Mesenchymal stem cell (in vitro differentiated cells and primary cell): ENCODE measurements at regions not wholly inside any gene's neighbourhood (a gene's known extent, or its start where the extent isn't known, plus 50 kb on each side); places are given as distances from the start of the nearest gene placed in this dataset.
"Not testable (repeated sequence)": the region's sequence is repeated elsewhere in the genome, so short reads cannot be mapped to it uniquely, and the experiment has no call there.

Experiments used
- DNase-seq: peaks from one replicate; pipeline ENCODE4 v3.0.0-alpha.2; 2013
- H2AFZ ChIP-seq: one replicate; pipeline ENCODE4 v1.6.1; 2013; ENCODE audit warnings: low read depth, mild to moderate bottlenecking, control low read depth, inconsistent platforms, low read length, moderate library complexity
- H2AK5ac ChIP-seq: 2 replicates; pipeline ENCODE4 v1.6.1; 2013; ENCODE audit warnings: low read length, moderate library complexity, mild to moderate bottlenecking, inconsistent platforms; ENCODE audit not compliant: severe bottlenecking
- H2BK120ac ChIP-seq: one replicate; pipeline ENCODE4 v1.6.1; 2013; ENCODE audit warnings: low read depth, mild to moderate bottlenecking, inconsistent platforms, low read length, moderate library complexity
- H2BK12ac ChIP-seq, 2 experiments: one replicate each; pipeline ENCODE4 v1.6.1; 2013; ENCODE audit warnings: inconsistent platforms in 2 of 2, low read length in 2 of 2, mild to moderate bottlenecking in 2 of 2, moderate library complexity in 2 of 2, control low read depth in 1 of 2
- H2BK15ac ChIP-seq: one replicate; pipeline ENCODE4 v1.6.1; 2013; ENCODE audit warnings: mild to moderate bottlenecking, low read depth, inconsistent platforms; ENCODE audit not compliant: poor library complexity, severe bottlenecking
- H2BK5ac ChIP-seq: 2 replicates; pipeline ENCODE4 v1.6.1; 2013; ENCODE audit warnings: low read depth, mild to moderate bottlenecking, low read length, control low read depth, inconsistent platforms; ENCODE audit not compliant: poor library complexity, severe bottlenecking
- H3K14ac ChIP-seq, 2 experiments: one replicate each; pipeline ENCODE4 v1.6.1; 2013; ENCODE audit warnings: inconsistent platforms in 2 of 2, low read length in 2 of 2, control low read depth in 1 of 2, mild to moderate bottlenecking in 1 of 2, moderate library complexity in 1 of 2
- H3K18ac ChIP-seq, 2 experiments: one replicate each; pipeline ENCODE4 v1.6.1; 2013; ENCODE audit warnings: inconsistent platforms in 2 of 2, low read length in 2 of 2, control low read depth in 1 of 2, low read depth in 1 of 2, mild to moderate bottlenecking in 1 of 2
- H3K23ac ChIP-seq, 2 experiments: one replicate each; pipeline ENCODE4 v1.6.1; 2013; ENCODE audit warnings: inconsistent platforms in 2 of 2, low read length in 2 of 2, mild to moderate bottlenecking in 2 of 2, moderate library complexity in 2 of 2, control low read depth in 1 of 2
- H3K27ac ChIP-seq: 2 replicates; pipeline ENCODE4 v1.5.1; 2013; ENCODE audit warnings: mild to moderate bottlenecking, moderate library complexity, low read length, control low read depth, inconsistent platforms; ENCODE audit not compliant: poor library complexity, severe bottlenecking
- H3K27me3 ChIP-seq, 2 experiments: 2 replicates each; pipeline versions ENCODE4 v1.6.1 to v1.7.0; 2013; ENCODE audit warnings: low read length in 2 of 2, mild to moderate bottlenecking in 2 of 2, moderate library complexity in 2 of 2, control low read depth in 1 of 2, inconsistent platforms in 1 of 2; ENCODE audit not compliant: control insufficient read depth in 1 of 2, insufficient read depth in 1 of 2
- H3K36me3 ChIP-seq, 2 experiments: 2 replicates each; pipeline versions ENCODE4 v1.6.1 to v1.7.0; 2013; ENCODE audit warnings: low read length in 2 of 2, control low read depth in 1 of 2, inconsistent platforms in 1 of 2, low read depth in 1 of 2, mild to moderate bottlenecking in 1 of 2; ENCODE audit not compliant: insufficient read depth in 2 of 2, control insufficient read depth in 1 of 2
- H3K4ac ChIP-seq, 2 experiments: one replicate each; pipeline ENCODE4 v1.6.1; 2013; ENCODE audit warnings: inconsistent platforms in 2 of 2, low read length in 2 of 2, mild to moderate bottlenecking in 2 of 2, moderate library complexity in 2 of 2, control low read depth in 1 of 2, low read depth in 1 of 2
- H3K4me1 ChIP-seq: 2 replicates; pipeline ENCODE4 v1.6.1; 2013; ENCODE audit warnings: low read depth, low read length, control low read depth; ENCODE audit not compliant: control insufficient read depth, insufficient read depth
- H3K4me2 ChIP-seq: 2 replicates; pipeline ENCODE4 v1.6.1; 2013; ENCODE audit warnings: low read length, mild to moderate bottlenecking, inconsistent platforms; ENCODE audit not compliant: poor library complexity, severe bottlenecking
- H3K4me3 ChIP-seq, 2 experiments: 2 replicates each; pipeline versions ENCODE4 v1.5.1 to v1.7.0; 2013; ENCODE audit warnings: low read length in 2 of 2, mild to moderate bottlenecking in 2 of 2, control low read depth in 1 of 2, low read depth in 1 of 2; ENCODE audit not compliant: insufficient read depth in 1 of 2
- H3K79me1 ChIP-seq: replicated peaks from 2 replicates; pipeline ENCODE4 v1.6.1; 2013; ENCODE audit warnings: mild to moderate bottlenecking, control low read depth, low read length, inconsistent platforms; ENCODE audit not compliant: poor library complexity, severe bottlenecking
- H3K9ac ChIP-seq: 2 replicates; pipeline ENCODE4 v1.7.0; 2013; ENCODE audit warnings: mild to moderate bottlenecking, low read length, moderate library complexity
- H3K9me3 ChIP-seq: 2 replicates; pipeline ENCODE4 v1.7.0; 2013; ENCODE audit warnings: mild to moderate bottlenecking, low read length; ENCODE audit not compliant: control insufficient read depth
- H4K8ac ChIP-seq: one replicate; pipeline ENCODE4 v1.6.1; 2013; ENCODE audit warnings: inconsistent platforms, mild to moderate bottlenecking, low read length, moderate library complexity
- H4K91ac ChIP-seq: one replicate; pipeline ENCODE4 v1.6.1; 2013; ENCODE audit warnings: mild to moderate bottlenecking, low read length, inconsistent platforms
- WGBS: methylation state at CpG from one replicate; pipeline ENCODE4 v1.1.7; 2013; ENCODE audit warnings: mixed read lengths; 5-methylcytosine and 5-hydroxymethylcytosine counted together

DNA sequence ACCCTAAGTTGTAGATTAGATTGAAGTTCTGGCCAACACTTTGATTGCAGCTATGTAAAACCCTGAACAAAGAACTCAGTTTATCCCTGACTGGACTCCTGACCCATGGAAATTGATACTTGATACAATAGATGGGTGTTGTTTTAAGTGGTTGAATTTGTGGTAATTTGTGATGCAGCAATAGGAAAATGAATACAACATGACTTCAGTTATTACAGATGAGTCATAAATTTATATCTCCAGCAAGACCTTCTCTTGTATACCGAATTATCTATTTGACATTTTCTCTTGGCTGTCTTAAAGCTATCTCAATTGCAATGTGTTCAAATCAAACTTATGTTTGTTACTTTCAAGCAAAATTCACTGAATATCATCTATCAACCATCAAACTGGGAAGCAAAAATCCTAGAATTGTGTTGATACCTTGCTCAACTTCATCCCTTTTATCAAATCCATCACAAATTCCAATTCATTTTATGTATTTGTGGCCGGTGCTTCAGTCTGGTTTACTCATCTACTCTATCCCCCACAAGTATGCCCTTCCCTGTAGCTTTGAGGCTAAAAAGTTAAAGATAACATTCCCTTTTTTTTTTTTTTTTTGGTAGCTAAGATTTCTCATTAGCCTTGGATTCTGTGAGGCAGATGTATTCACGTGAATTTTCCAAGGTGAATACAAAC is 129.4 kb upstream of the CENPW start:
- no peak overlapping the region for H2BK12ac ChIP-seq
- no peak for DNase-seq
- H2BK15ac ChIP-seq = no peak overlapping the region
- no peak overlapping the region for H3K9ac ChIP-seq
- peak overlapping the region in 1 of 2 experiments; percentile 60 for H3K14ac ChIP-seq
- H3K4me1 ChIP-seq = no peaks in the 10 kb centered on the region
- no peak overlapping the region for H4K8ac ChIP-seq
- H2BK5ac ChIP-seq = no peak overlapping the region
- H3K9me3 ChIP-seq = no peaks in the 10 kb centered on the region
- H3K36me3 ChIP-seq = no peaks in the 10 kb centered on the region
- H3K4me3 ChIP-seq = no peak overlapping the region
- no peak overlapping the region for H2AK5ac ChIP-seq
- H2BK120ac ChIP-seq = no peak overlapping the region
- H3K4me2 ChIP-seq = no peak overlapping the region
- no peaks in the 10 kb centered on the region for H3K27me3 ChIP-seq
- H3K79me1 ChIP-seq = no peaks in the 10 kb centered on the region
- no peak overlapping the region for H3K18ac ChIP-seq
- H4K91ac ChIP-seq = no peak overlapping the region
- H3K23ac ChIP-seq = no peak overlapping the region
- no peak overlapping the region for H3K4ac ChIP-seq
- no peak overlapping the region for H2AFZ ChIP-seq
- 92% methylated on average over 2 of the region's 3 CpGs for WGBS
- H3K27ac ChIP-seq = no peak overlapping the region

DNA sequence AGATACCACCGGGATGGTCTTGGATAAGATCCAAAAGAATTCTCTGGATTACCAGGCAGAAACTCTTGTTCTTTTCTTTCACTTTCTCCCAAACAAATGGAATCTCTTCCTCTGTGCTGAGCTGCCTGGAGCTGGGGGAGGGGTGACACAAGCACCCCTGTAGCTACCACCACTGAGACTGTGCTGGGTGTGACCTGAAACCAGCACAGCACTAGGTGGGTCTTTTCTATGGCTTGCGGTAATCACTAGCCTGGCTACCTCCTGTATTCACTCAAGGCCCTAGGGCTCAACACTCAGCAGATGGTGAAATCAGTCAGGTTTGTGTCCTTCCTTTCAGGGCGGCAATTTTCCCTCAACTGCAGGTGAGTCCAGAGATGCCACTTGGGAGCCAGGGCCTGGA is 122.4 kb upstream of the CENPW start:
- no peak overlapping the region for H2AK5ac ChIP-seq
- H3K9ac ChIP-seq = no peak overlapping the region
- 97% methylated on average over 3 of the region's 3 CpGs for WGBS
- H3K4me2 ChIP-seq = no peak overlapping the region
- no peak overlapping the region for H2BK120ac ChIP-seq
- no peak overlapping the region for H3K4ac ChIP-seq
- H2BK12ac ChIP-seq = no peak overlapping the region
- no peaks in the 10 kb centered on the region for H3K27me3 ChIP-seq
- H2BK15ac ChIP-seq = no peak overlapping the region
- H3K27ac ChIP-seq = no peak overlapping the region
- H3K18ac ChIP-seq = no peak overlapping the region
- H2BK5ac ChIP-seq = no peak overlapping the region
- H3K36me3 ChIP-seq = no peaks in the 10 kb centered on the region
- H3K4me3 ChIP-seq = no peak overlapping the region
- no peak overlapping the region for H3K23ac ChIP-seq
- H3K9me3 ChIP-seq = peaks cover 6% of the 10 kb centered on the region
- H3K79me1 ChIP-seq = no peaks in the 10 kb centered on the region
- no peak overlapping the region for H3K14ac ChIP-seq
- H3K4me1 ChIP-seq = no peaks in the 10 kb centered on the region
- DNase-seq = no peak
- no peak overlapping the region for H4K91ac ChIP-seq
- no peak overlapping the region for H4K8ac ChIP-seq
- H2AFZ ChIP-seq = no peak overlapping the region

- H2AK5ac ChIP-seq, H2BK15ac ChIP-seq, H3K9ac ChIP-seq, H2AFZ ChIP-seq, H3K14ac ChIP-seq, H3K27me3 ChIP-seq, H3K4ac ChIP-seq, H3K23ac ChIP-seq, H3K27ac ChIP-seq, H4K8ac ChIP-seq, H3K4me2 ChIP-seq, H3K9me3 ChIP-seq, H3K79me1 ChIP-seq, H2BK12ac ChIP-seq, H3K4me1 ChIP-seq, H2BK120ac ChIP-seq, H2BK5ac ChIP-seq, H4K91ac ChIP-seq, DNase-seq, H3K4me3 ChIP-seq, H3K18ac ChIP-seq, H3K36me3 ChIP-seq: not testable (repeated sequence)
These were observed 119.0 kb upstream of the CENPW start for GRCh38 chr6:126220901-126221300.

GRCh38 chr6:126227833-126228702 is 111.8 kb upstream of the CENPW start:
- H3K27me3 ChIP-seq = no peaks in the 10 kb centered on the region
- no peak overlapping the region for H3K18ac ChIP-seq
- no peak for DNase-seq
- WGBS = 56% methylated on average over 9 of the region's 11 CpGs
- H3K79me1 ChIP-seq = no peaks in the 10 kb centered on the region
- H3K14ac ChIP-seq = peak overlapping the region in 1 of 2 experiments; percentile 77
- H2BK12ac ChIP-seq = no peak overlapping the region
- H3K36me3 ChIP-seq = no peaks in the 10 kb centered on the region
- H4K91ac ChIP-seq = no peak overlapping the region
- H2AFZ ChIP-seq = no peak overlapping the region
- H4K8ac ChIP-seq = no peak overlapping the region
- no peak overlapping the region for H2AK5ac ChIP-seq
- no peak overlapping the region for H3K9ac ChIP-seq
- H3K27ac ChIP-seq = no peak overlapping the region
- no peak overlapping the region for H3K4me3 ChIP-seq
- H2BK120ac ChIP-seq = no peak overlapping the region
- no peaks in the 10 kb centered on the region for H3K9me3 ChIP-seq
- H3K4me1 ChIP-seq = no peaks in the 10 kb centered on the region
- no peak overlapping the region for H2BK5ac ChIP-seq
- no peak overlapping the region for H3K23ac ChIP-seq
- no peak overlapping the region for H3K4me2 ChIP-seq
- H3K4ac ChIP-seq = no peak overlapping the region
- no peak overlapping the region for H2BK15ac ChIP-seq
